HG03439 (cell line): ENCODE measurements at regions not wholly inside any gene's neighbourhood (a gene's known extent, or its start where the extent isn't known, plus 50 kb on each side); places are given as distances from the start of the nearest gene placed in this dataset.
"Not testable (repeated sequence)": the region's sequence is repeated elsewhere in the genome, so short reads cannot be mapped to it uniquely, and the experiment has no call there.

ENCODE experiments used
- ATAC-seq: cut with Tn5 transposase; IDR thresholded peaks from one replicate; pipeline ENCODE4 v1.9.1; 2021; ENCODE audit warnings: mild to moderate bottlenecking, moderate library complexity; ENCODE audit not compliant: unreplicated experiment

GRCh38 chr4:145298885-145299284 lies 118.5 kb upstream of the OTUD4 start:
- ATAC-seq, result no peak

GRCh38 chr4:145297556-145297955 lies 117.2 kb upstream of the OTUD4 start:
- no peak for ATAC-seq

GRCh38 chr4:145295547-145295946 lies 115.2 kb upstream of the OTUD4 start:
- no peak for ATAC-seq

GRCh38 chr4:145295122-145295521 lies 114.7 kb upstream of the OTUD4 start:
- ATAC-seq, result no peak

- ATAC-seq, result no peak
Observed at GRCh38 chr4:145293658-145294057, 113.3 kb upstream of the OTUD4 start.

GRCh38 chr4:145290955-145291354 lies 110.6 kb upstream of the OTUD4 start:
- no peak for ATAC-seq

- no peak for ATAC-seq
Observed at GRCh38 chr4:145289403-145290076, 109.2 kb upstream of the OTUD4 start.

GRCh38 chr4:145287351-145287750 lies 107.0 kb upstream of the OTUD4 start:
- ATAC-seq, result no peak

- no peak for ATAC-seq
Observed at GRCh38 chr4:145285928-145286327, 105.5 kb upstream of the OTUD4 start.

- no peak for ATAC-seq
Observed at GRCh38 chr4:145283909-145284308, 103.5 kb upstream of the OTUD4 start.

GRCh38 chr4:145281951-145282350 lies 101.6 kb upstream of the OTUD4 start:
- ATAC-seq, result no peak

GRCh38 chr4:145281224-145281623 lies 100.8 kb upstream of the OTUD4 start:
- ATAC-seq, result no peak

- no peak for ATAC-seq
Observed at GRCh38 chr4:145280541-145280940, 100.2 kb upstream of the OTUD4 start.

GRCh38 chr4:145279122-145279960 lies 99.0 kb upstream of the OTUD4 start:
- ATAC-seq, result no peak

- ATAC-seq, result no peak
Observed at GRCh38 chr4:145278341-145279121, 98.1 kb upstream of the OTUD4 start.

GRCh38 chr4:145277011-145277410 lies 96.6 kb upstream of the OTUD4 start:
- no peak for ATAC-seq

- ATAC-seq, result no peak
Observed at GRCh38 chr4:145276050-145276449, 95.7 kb upstream of the OTUD4 start.

GRCh38 chr4:145271194-145271593 lies 90.8 kb upstream of the OTUD4 start:
- no peak for ATAC-seq

GRCh38 chr4:145266881-145267280 lies 86.5 kb upstream of the OTUD4 start:
- ATAC-seq, result no peak

- no peak for ATAC-seq
Observed at GRCh38 chr4:145260091-145260490, 79.7 kb upstream of the OTUD4 start.

GRCh38 chr4:145255311-145255710 lies 74.9 kb upstream of the OTUD4 start:
- ATAC-seq, result not testable (repeated sequence)

- ATAC-seq, result no peak
Observed at GRCh38 chr4:145252190-145252589, 71.8 kb upstream of the OTUD4 start.
